ENCODE measurements at regions not wholly inside any gene's neighbourhood (a gene's known extent, or its start where the extent isn't known, plus 50 kb on each side); places are given as distances from the start of the nearest gene placed in this dataset.
"Not testable (repeated sequence)": the region's sequence is repeated elsewhere in the genome, so short reads cannot be mapped to it uniquely, and the experiment has no call there.

- DNase-seq (ENCODE audit: low read depth, low spot score) = no peak
Measured at GRCh38 chr15:96160800-96161199, 169.7 kb upstream of the NR2F2 start.

- no peak for DNase-seq (ENCODE audit: low read depth, low spot score)
Measured at GRCh38 chr15:96162322-96162721, 168.2 kb upstream of the NR2F2 start.

GRCh38 chr15:96165081-96165480 lies 165.4 kb upstream of the NR2F2 start:
- no peak for DNase-seq (ENCODE audit: low read depth, low spot score)

GRCh38 chr15:96165775-96166174 lies 164.7 kb upstream of the NR2F2 start:
- no peak for DNase-seq (ENCODE audit: low read depth, low spot score)

- no peak for DNase-seq (ENCODE audit: low read depth, low spot score)
Measured at GRCh38 chr15:96166223-96167200, 164.0 kb upstream of the NR2F2 start.

GRCh38 chr15:96170616-96170978 lies 159.9 kb upstream of the NR2F2 start:
- not testable (repeated sequence) for DNase-seq (ENCODE audit: low read depth, low spot score)

- no peak for DNase-seq (ENCODE audit: low read depth, low spot score)
Measured at GRCh38 chr15:96170979-96171739, 159.3 kb upstream of the NR2F2 start.

- DNase-seq (ENCODE audit: low read depth, low spot score) = no peak
Measured at GRCh38 chr15:96171853-96172296, 158.6 kb upstream of the NR2F2 start.

GRCh38 chr15:96172417-96172816 lies 158.1 kb upstream of the NR2F2 start:
- DNase-seq (ENCODE audit: low read depth, low spot score) = no peak

GRCh38 chr15:96176831-96177230 lies 153.7 kb upstream of the NR2F2 start:
- no peak for DNase-seq (ENCODE audit: low read depth, low spot score)

GRCh38 chr15:96177279-96177678 lies 153.2 kb upstream of the NR2F2 start:
- DNase-seq (ENCODE audit: low read depth, low spot score) = no peak

GRCh38 chr15:96180087-96180748 lies 150.3 kb upstream of the NR2F2 start:
- no peak for DNase-seq (ENCODE audit: low read depth, low spot score)

- DNase-seq (ENCODE audit: low read depth, low spot score) = no peak
Measured at GRCh38 chr15:96181217-96181616, 149.3 kb upstream of the NR2F2 start.

GRCh38 chr15:96181873-96182301 lies 148.6 kb upstream of the NR2F2 start:
- DNase-seq (ENCODE audit: low read depth, low spot score) = no peak

- DNase-seq (ENCODE audit: low read depth, low spot score) = no peak
Measured at GRCh38 chr15:96182736-96183513, 147.6 kb upstream of the NR2F2 start.

GRCh38 chr15:96183514-96183850 lies 147.0 kb upstream of the NR2F2 start:
- DNase-seq (ENCODE audit: low read depth, low spot score) = no peak

- no peak for DNase-seq (ENCODE audit: low read depth, low spot score)
Measured at GRCh38 chr15:96183867-96184266, 146.6 kb upstream of the NR2F2 start.

- DNase-seq (ENCODE audit: low read depth, low spot score) = no peak
Measured at GRCh38 chr15:96184297-96184696, 146.2 kb upstream of the NR2F2 start.

- no peak for DNase-seq (ENCODE audit: low read depth, low spot score)
Measured at GRCh38 chr15:96186105-96186504, 144.4 kb upstream of the NR2F2 start.

GRCh38 chr15:96187341-96188305 lies 142.9 kb upstream of the NR2F2 start:
- DNase-seq (ENCODE audit: low read depth, low spot score) = no peak
